ENCODE measurements at regions not wholly inside any gene's neighbourhood (a gene's known extent, or its start where the extent isn't known, plus 50 kb on each side); places are given as distances from the start of the nearest gene placed in this dataset.

GRCh38 chr2:104378853-104379374 is 475.0 kb upstream of the POU3F3 start:
- H3K4me3 ChIP-seq (ENCODE audit: low read depth, low read length) = peak overlapping the region; percentile 28
- no peak for TF ChIP-seq CTCF (IDR thresholded peaks at IDR 0.05; ENCODE audit: borderline replicate concordance, insufficient read depth, low read depth, low read length)

- no peak for TF ChIP-seq CTCF (IDR thresholded peaks at IDR 0.05; ENCODE audit: borderline replicate concordance, insufficient read depth, low read depth, low read length)
- no peak overlapping the region for H3K4me3 ChIP-seq (ENCODE audit: low read depth, low read length)
Observed at GRCh38 chr2:104384961-104385360, 469.0 kb upstream of the POU3F3 start.

GRCh38 chr2:104385743-104386142 is 468.2 kb upstream of the POU3F3 start:
- TF ChIP-seq CTCF (IDR thresholded peaks at IDR 0.05; ENCODE audit: borderline replicate concordance, insufficient read depth, low read depth, low read length) = no peak
- H3K4me3 ChIP-seq (ENCODE audit: low read depth, low read length) = no peak overlapping the region

GRCh38 chr2:104388296-104388695 is 465.6 kb upstream of the POU3F3 start:
- no peak overlapping the region for H3K4me3 ChIP-seq (ENCODE audit: low read depth, low read length)
- TF ChIP-seq CTCF (IDR thresholded peaks at IDR 0.05; ENCODE audit: borderline replicate concordance, insufficient read depth, low read depth, low read length) = no peak

GRCh38 chr2:104402825-104403224 is 451.1 kb upstream of the POU3F3 start:
- no peak for TF ChIP-seq CTCF (IDR thresholded peaks at IDR 0.05; ENCODE audit: borderline replicate concordance, insufficient read depth, low read depth, low read length)
- H3K4me3 ChIP-seq (ENCODE audit: low read depth, low read length) = no peak overlapping the region

- no peak overlapping the region for H3K4me3 ChIP-seq (ENCODE audit: low read depth, low read length)
- TF ChIP-seq CTCF (IDR thresholded peaks at IDR 0.05; ENCODE audit: borderline replicate concordance, insufficient read depth, low read depth, low read length) = no peak
Observed at GRCh38 chr2:104404526-104404925, 449.4 kb upstream of the POU3F3 start.

- H3K4me3 ChIP-seq (ENCODE audit: low read depth, low read length) = no peak overlapping the region
- no peak for TF ChIP-seq CTCF (IDR thresholded peaks at IDR 0.05; ENCODE audit: borderline replicate concordance, insufficient read depth, low read depth, low read length)
Observed at GRCh38 chr2:104405623-104406022, 448.3 kb upstream of the POU3F3 start.
